ENCODE measurements at regions not wholly inside any gene's neighbourhood (a gene's known extent, or its start where the extent isn't known, plus 50 kb on each side); places are given as distances from the start of the nearest gene placed in this dataset.

GRCh38 chr18:42338683-42339082 lies 383.6 kb downstream of the PIK3C3 start:
- Histone ChIP-seq H3K27me3 (replicated peaks; ENCODE audit: insufficient read depth) (no peaks in the 10 kb centered on the region), H3K4me1 (replicated peaks) (no peaks in the 10 kb centered on the region), H3K27ac (no peak overlapping the region), H3K36me3 (no peaks in the 10 kb centered on the region), H3K9me3 (no peaks in the 10 kb centered on the region), H3K4me3 (no peak overlapping the region)
- WGBS = 20% methylated on average over 2 of the region's 2 CpGs
- intact Hi-C loops (cut with DNase I) = no loop called here
- TF ChIP-seq POLR2AphosphoS5 (IDR thresholded peaks at IDR 0.05) (no peak), CTCF (IDR thresholded peaks at IDR 0.05) (no peak), POLR2A (IDR thresholded peaks at IDR 0.05) (no peak)
- no peak for DNase-seq (ENCODE audit: low spot score)

- intact Hi-C loops (cut with DNase I) = no loop called here
- H3K27me3 ChIP-seq (replicated peaks; ENCODE audit: insufficient read depth) = no peaks in the 10 kb centered on the region
- DNase-seq (ENCODE audit: low spot score) = no peak
- no peak overlapping the region for H3K27ac ChIP-seq
- TF ChIP-seq CTCF (IDR thresholded peaks at IDR 0.05) (no peak), POLR2AphosphoS5 (IDR thresholded peaks at IDR 0.05) (no peak), POLR2A (IDR thresholded peaks at IDR 0.05) (no peak)
- 34% methylated on average over 4 of the region's 4 CpGs for WGBS
- no peaks in the 10 kb centered on the region for H3K36me3 ChIP-seq
- H3K4me3 ChIP-seq = no peak overlapping the region
- no peaks in the 10 kb centered on the region for H3K4me1 ChIP-seq (replicated peaks)
- H3K9me3 ChIP-seq = no peaks in the 10 kb centered on the region
Observed at GRCh38 chr18:42339372-42339771, 384.3 kb downstream of the PIK3C3 start.

GRCh38 chr18:42340423-42341009 lies 385.5 kb downstream of the PIK3C3 start:
- no peak for TF ChIP-seq CTCF (IDR thresholded peaks at IDR 0.05)
- TF ChIP-seq POLR2A (IDR thresholded peaks at IDR 0.05) = no peak
- TF ChIP-seq POLR2AphosphoS5 (IDR thresholded peaks at IDR 0.05) = no peak
- no peaks in the 10 kb centered on the region for H3K9me3 ChIP-seq
- WGBS = 71% methylated on average over 3 of the region's 3 CpGs
- no peaks in the 10 kb centered on the region for H3K36me3 ChIP-seq
- DNase-seq (ENCODE audit: low spot score) = no peak
- no peaks in the 10 kb centered on the region for H3K4me1 ChIP-seq (replicated peaks)
- no peak overlapping the region for H3K4me3 ChIP-seq
- no peak overlapping the region for H3K27ac ChIP-seq
- intact Hi-C loops (cut with DNase I) = no loop called here
- no peaks in the 10 kb centered on the region for H3K27me3 ChIP-seq (replicated peaks; ENCODE audit: insufficient read depth)

DNA sequence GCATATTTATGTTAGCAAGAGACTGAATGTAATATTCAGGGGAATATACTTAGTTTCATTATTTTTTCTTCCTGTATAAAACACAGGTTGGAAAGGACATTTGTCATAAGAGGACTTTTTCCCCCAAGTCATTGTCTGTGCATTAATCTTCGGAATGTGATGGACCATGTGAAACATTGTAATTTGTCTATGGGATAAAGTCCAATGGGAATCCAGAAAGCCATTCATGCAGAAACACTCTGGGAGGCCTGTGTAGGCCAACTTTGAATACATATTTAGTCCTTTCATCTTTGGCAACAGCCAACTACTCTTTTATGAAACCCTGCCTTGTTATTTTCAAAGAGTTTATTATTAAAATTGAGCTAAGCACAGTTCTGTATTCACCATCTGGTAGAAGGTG lies 386.4 kb downstream of the PIK3C3 start:
- 91% methylated on average over 1 of the region's 1 CpG for WGBS
- intact Hi-C loops (cut with DNase I) = no loop called here

More for the DNA sequence above, 386.4 kb downstream of the PIK3C3 start:
- Histone ChIP-seq H3K27me3 (replicated peaks; ENCODE audit: insufficient read depth) (no peaks in the 10 kb centered on the region), H3K4me1 (replicated peaks) (no peaks in the 10 kb centered on the region), H3K9me3 (no peaks in the 10 kb centered on the region), H3K36me3 (no peaks in the 10 kb centered on the region), H3K27ac (no peak overlapping the region), H3K4me3 (no peak overlapping the region)
- DNase-seq (ENCODE audit: low spot score) = no peak
- no peak for TF ChIP-seq CTCF (IDR thresholded peaks at IDR 0.05)
- no peak for TF ChIP-seq POLR2AphosphoS5 (IDR thresholded peaks at IDR 0.05)
- TF ChIP-seq POLR2A (IDR thresholded peaks at IDR 0.05) = no peak
